ENCODE measurements at regions not wholly inside any gene's neighbourhood (a gene's known extent, or its start where the extent isn't known, plus 50 kb on each side); places are given as distances from the start of the nearest gene placed in this dataset.

GRCh38 chr5:113971454-113971853 is 390.4 kb upstream of the KCNN2 start:
- Histone ChIP-seq H3K14ac (replicated peaks; ENCODE audit: low read depth, low read length) (no peak overlapping the region), H3K9me1 (ENCODE audit: insufficient read depth, low read length) (no peaks in the 10 kb centered on the region), H4K8ac (ENCODE audit: low read depth in 2 of 2, low read length in 2 of 2) (no peak overlapping the region), H4K20me1 (ENCODE audit: insufficient read depth, low read length) (no peaks in the 10 kb centered on the region), H3K23ac (ENCODE audit: low read depth, low read length) (no peak overlapping the region), H2AFZ (replicated peaks; ENCODE audit: low read length, poor library complexity) (no peak overlapping the region), H3K9ac (ENCODE audit: low read depth, low read length) (no peak overlapping the region), H3K4me1 (ENCODE audit: control insufficient read depth, insufficient read depth, low read length) (no peaks in the 10 kb centered on the region), H3K4me2 (ENCODE audit: low read depth, low read length) (no peak overlapping the region), H3K79me1 (ENCODE audit: low read depth in 1 of 2, low read length in 2 of 2) (no peaks in the 10 kb centered on the region), H4K5ac (ENCODE audit: low read depth, low read length) (no peak overlapping the region), H3K9me3 (ENCODE audit: control insufficient read depth, insufficient read depth, low read length) (no peaks in the 10 kb centered on the region), H2AK5ac (ENCODE audit: low read depth, low read length) (no peak overlapping the region), H3K18ac (ENCODE audit: low read depth, low read length) (no peak overlapping the region), H3K56ac (ENCODE audit: extremely low read depth, insufficient read depth, low read length) (no peak overlapping the region), H3K4ac (ENCODE audit: low read depth, low read length) (no peak overlapping the region), H3K27me3 (ENCODE audit: control insufficient read depth, insufficient read depth, low read length) (no peaks in the 10 kb centered on the region), H3K4me3 (ENCODE audit: insufficient read depth, low read depth, low read length) (no peak overlapping the region), H2AK9ac (replicated peaks; ENCODE audit: low read depth, low read length, poor library complexity) (no peak overlapping the region), H2BK20ac (ENCODE audit: low read depth, low read length) (no peak overlapping the region), H3K36me3 (ENCODE audit: control insufficient read depth, insufficient read depth, low read length) (no peaks in the 10 kb centered on the region), H4K91ac (ENCODE audit: insufficient read depth, low read depth, low read length) (no peak overlapping the region), H3K27ac (ENCODE audit: insufficient read depth, low read length) (no peak overlapping the region), H2BK120ac (ENCODE audit: low read depth, low read length) (no peak overlapping the region), H2BK15ac (ENCODE audit: low read depth, low read length) (no peak overlapping the region), H2BK5ac (ENCODE audit: low read depth, low read length, poor library complexity, severe bottlenecking) (no peak overlapping the region)
- no TSS peak for BruUV-seq (replicated peaks)
- POLR2A ChIA-PET (ENCODE audit: unreplicated experiment): no interaction called here
- DNase-seq (no peak), ATAC-seq (ENCODE audit: low read depth) (no peak)
- no CpG with 5 or more reads among the region's 1 CpG for WGBS, 2 experiments (ENCODE audit: extremely low coverage in 2 of 2, insufficient read length in 1 of 2)
- in situ Hi-C loops (cut with MboI; ENCODE audit: low sequenced_read_pairs) (no loop called here), intact Hi-C loops (cut with micrococcal nuclease) (no loop called here), dilution Hi-C loops (cut with HindIII; ENCODE audit: low sequenced_read_pairs, unreplicated experiment) (no loop called here)
- CTCF ChIA-PET: no interaction called here
- TF ChIP-seq RAD21 (IDR thresholded peaks at IDR 0.05; ENCODE audit: low read length) (no peak), FOS (IDR thresholded peaks at IDR 0.05; ENCODE audit: low read depth, low read length) (no peak), MXI1 (IDR thresholded peaks at IDR 0.05; ENCODE audit: borderline replicate concordance, low read depth, low read length) (no peak), BHLHE40 (IDR thresholded peaks at IDR 0.05; ENCODE audit: low read depth, low read length) (no peak), CEBPB (IDR thresholded peaks at IDR 0.05; ENCODE audit: low read depth, low read length) (no peak), ELK1 (IDR thresholded peaks at IDR 0.05; ENCODE audit: borderline replicate concordance, low read depth, low read length) (no peak), NFE2L2 (IDR thresholded peaks at IDR 0.05; ENCODE audit: low read depth, low read length) (no peak), SMC3 (IDR thresholded peaks at IDR 0.05; ENCODE audit: low read depth, low read length) (no peak), MAZ (IDR thresholded peaks at IDR 0.05; ENCODE audit: borderline replicate concordance, low read depth, low read length) (no peak), MAFK (IDR thresholded peaks at IDR 0.05; ENCODE audit: low read depth, low read length) (no peak), RCOR1 (IDR thresholded peaks at IDR 0.05; ENCODE audit: insufficient replicate concordance, low read length) (no peak), CHD1 (IDR thresholded peaks at IDR 0.05; ENCODE audit: low read depth, low read length) (no peak), POLR2A (IDR thresholded peaks at IDR 0.05; ENCODE audit: low read depth, low read length) (no peak), RFX5 (IDR thresholded peaks at IDR 0.05; ENCODE audit: low read depth, low read length) (no peak)
- TF ChIP-seq, protein P1, sequence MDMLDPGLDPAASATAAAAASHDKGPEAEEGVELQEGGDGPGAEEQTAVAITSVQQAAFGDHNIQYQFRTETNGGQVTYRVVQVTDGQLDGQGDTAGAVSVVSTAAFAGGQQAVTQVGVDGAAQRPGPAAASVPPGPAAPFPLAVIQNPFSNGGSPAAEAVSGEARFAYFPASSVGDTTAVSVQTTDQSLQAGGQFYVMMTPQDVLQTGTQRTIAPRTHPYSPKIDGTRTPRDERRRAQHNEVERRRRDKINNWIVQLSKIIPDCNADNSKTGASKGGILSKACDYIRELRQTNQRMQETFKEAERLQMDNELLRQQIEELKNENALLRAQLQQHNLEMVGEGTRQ (IDR thresholded peaks at IDR 0.05; ENCODE audit: low read depth, low read length): no peak
- TF ChIP-seq, protein P2, sequence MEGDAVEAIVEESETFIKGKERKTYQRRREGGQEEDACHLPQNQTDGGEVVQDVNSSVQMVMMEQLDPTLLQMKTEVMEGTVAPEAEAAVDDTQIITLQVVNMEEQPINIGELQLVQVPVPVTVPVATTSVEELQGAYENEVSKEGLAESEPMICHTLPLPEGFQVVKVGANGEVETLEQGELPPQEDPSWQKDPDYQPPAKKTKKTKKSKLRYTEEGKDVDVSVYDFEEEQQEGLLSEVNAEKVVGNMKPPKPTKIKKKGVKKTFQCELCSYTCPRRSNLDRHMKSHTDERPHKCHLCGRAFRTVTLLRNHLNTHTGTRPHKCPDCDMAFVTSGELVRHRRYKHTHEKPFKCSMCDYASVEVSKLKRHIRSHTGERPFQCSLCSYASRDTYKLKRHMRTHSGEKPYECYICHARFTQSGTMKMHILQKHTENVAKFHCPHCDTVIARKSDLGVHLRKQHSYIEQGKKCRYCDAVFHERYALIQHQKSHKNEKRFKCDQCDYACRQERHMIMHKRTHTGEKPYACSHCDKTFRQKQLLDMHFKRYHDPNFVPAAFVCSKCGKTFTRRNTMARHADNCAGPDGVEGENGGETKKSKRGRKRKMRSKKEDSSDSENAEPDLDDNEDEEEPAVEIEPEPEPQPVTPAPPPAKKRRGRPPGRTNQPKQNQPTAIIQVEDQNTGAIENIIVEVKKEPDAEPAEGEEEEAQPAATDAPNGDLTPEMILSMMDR (conservative IDR thresholded peaks at IDR 0.05; ENCODE audit: low read depth, low read length): no peak
